Natural killer cell (primary cell): ENCODE measurements at regions not wholly inside any gene's neighbourhood (a gene's known extent, or its start where the extent isn't known, plus 50 kb on each side); places are given as distances from the start of the nearest gene placed in this dataset.

Experiments
- ATAC-seq, 3 donors: fragments of 150-1000 bp in 2 of 3; fragments of 200-7000 bp in 1 of 3; cut with Tn5 transposase; 1 replicate in 1 of 3; 2 replicates in 2 of 3; pipeline ENCODE4 v1.10.0; 2021; ENCODE audit warnings: mild to moderate bottlenecking in 2 of 3, moderate library complexity in 2 of 3
- DNase-seq, 2 donors: peaks; one replicate each; pipeline versions ENCODE4 v3.0.0 to v3.0.0-alpha.2; 2013 to 2021; ENCODE audit warnings: mixed read lengths in 1 of 2
- H3K27ac ChIP-seq: one replicate; pipeline ENCODE4 v1.5.1; 2013; ENCODE audit warnings: mild to moderate bottlenecking, low read length
- H3K27me3 ChIP-seq: one replicate; pipeline ENCODE4 v1.6.1; 2013; ENCODE audit warnings: low read length; ENCODE audit not compliant: control insufficient read depth, insufficient read depth
- H3K36me3 ChIP-seq: one replicate; pipeline ENCODE4 v1.6.1; 2013; ENCODE audit warnings: low read length; ENCODE audit not compliant: control insufficient read depth, insufficient read depth
- H3K4me1 ChIP-seq: one replicate; pipeline ENCODE4 v1.6.1; 2013; ENCODE audit warnings: low read length; ENCODE audit not compliant: control insufficient read depth, insufficient read depth
- H3K4me3 ChIP-seq: one replicate; pipeline ENCODE4 v1.5.1; 2013; ENCODE audit warnings: low read length
- H3K9me3 ChIP-seq: one replicate; pipeline ENCODE4 v1.6.1; 2013; ENCODE audit warnings: low read length; ENCODE audit not compliant: control insufficient read depth, insufficient read depth
- H3K27ac Mint-ChIP-seq, 2 donors: one replicate each; pipeline ENCODE4 v1.8.0; 2022; ENCODE audit warnings: mild to moderate bottlenecking in 2 of 2, mixed read lengths in 2 of 2, moderate library complexity in 1 of 2
- H3K27me3 Mint-ChIP-seq, 2 donors: one replicate each; pipeline ENCODE4 v1.8.0; 2022; ENCODE audit warnings: low read depth in 2 of 2, mixed read lengths in 2 of 2
- H3K36me3 Mint-ChIP-seq: one replicate; pipeline ENCODE4 v1.8.0; 2022; ENCODE audit warnings: mixed read lengths
- H3K4me1 Mint-ChIP-seq, 2 donors: one replicate each; pipeline ENCODE4 v1.8.0; 2022; ENCODE audit warnings: mixed read lengths in 2 of 2
- H3K4me3 Mint-ChIP-seq: one replicate; pipeline ENCODE4 v1.8.0; 2022; ENCODE audit warnings: mild to moderate bottlenecking, moderate library complexity, mixed read lengths
- H3K9me3 Mint-ChIP-seq, 2 donors: one replicate each; pipeline ENCODE4 v1.8.0; 2022; ENCODE audit warnings: mixed read lengths in 2 of 2
- CTCF ChIP-seq: fragments of 200-600 bp; IDR thresholded peaks from one replicate; pipeline ENCODE4 v1.8.0; 2022; ENCODE audit warnings: antibody characterized with exemption
- WGBS: methylation state at CpG from one replicate; pipeline ENCODE4 v1.1.7; 2013; ENCODE audit warnings: missing lambda C conversion rate; ENCODE audit not compliant: insufficient coverage; 5-methylcytosine and 5-hydroxymethylcytosine counted together
- intact Hi-C: fragments of 100-400 bp; cut with micrococcal nuclease; formaldehyde crosslinking; loops from one replicate; pipeline ENCODE4 v1.14.2; 2022

- no peak for TF ChIP-seq CTCF
- intact Hi-C loops: no loop called here
Measured at GRCh38 chr17:71287071-71287823, 833.6 kb upstream of the SOX9 start.

GRCh38 chr17:71292006-71292405, 828.8 kb upstream of the SOX9 start:
- no peaks in the 10 kb centered on the region for H3K27me3 ChIP-seq
- H3K27me3 Mint-ChIP-seq: no peaks in the 10 kb centered on the region
- no peak overlapping the region for H3K4me3 ChIP-seq
- no peak for DNase-seq
- no peaks in the 10 kb centered on the region for H3K4me1 ChIP-seq
- no peaks in the 10 kb centered on the region for H3K9me3 ChIP-seq
- no peak overlapping the region for H3K27ac Mint-ChIP-seq
- 80% methylated on average over 1 of the region's 1 CpG for WGBS
- intact Hi-C loops: no loop called here
- H3K36me3 ChIP-seq: no peaks in the 10 kb centered on the region
- no peaks in the 10 kb centered on the region for H3K4me1 Mint-ChIP-seq
- H3K4me3 Mint-ChIP-seq: no peak overlapping the region
- no peak overlapping the region for H3K27ac ChIP-seq
- no peak for ATAC-seq
- H3K36me3 Mint-ChIP-seq: no peaks in the 10 kb centered on the region
- peaks cover 13 to 21% of the 10 kb centered on the region in 2 donors for H3K9me3 Mint-ChIP-seq
- no peak for TF ChIP-seq CTCF

More at GRCh38 chr17:71287071-71287823, 833.6 kb upstream of the SOX9 start:
- WGBS: 35% methylated on average over 14 of the region's 17 CpGs
- Mint-ChIP-seq H3K9me3 (peaks cover 14 to 23% of the 10 kb centered on the region in 2 donors), H3K27ac (no peak overlapping the region), H3K36me3 (no peaks in the 10 kb centered on the region), H3K4me3 (no peak overlapping the region), H3K4me1 (no peaks in the 10 kb centered on the region), H3K27me3 (no peaks in the 10 kb centered on the region)
- no peak for ATAC-seq
- H3K9me3 ChIP-seq: no peaks in the 10 kb centered on the region
- H3K27me3 ChIP-seq: no peaks in the 10 kb centered on the region
- H3K4me1 ChIP-seq: no peaks in the 10 kb centered on the region
- no peaks in the 10 kb centered on the region for H3K36me3 ChIP-seq
- H3K27ac ChIP-seq: no peak overlapping the region
- no peak overlapping the region for H3K4me3 ChIP-seq
- DNase-seq: no peak

- Mint-ChIP-seq H3K9me3 (peaks cover 10 to 14% of the 10 kb centered on the region in 2 donors), H3K36me3 (no peaks in the 10 kb centered on the region), H3K27me3 (no peaks in the 10 kb centered on the region), H3K4me1 (no peaks in the 10 kb centered on the region), H3K27ac (no peak overlapping the region), H3K4me3 (no peak overlapping the region)
- Histone ChIP-seq H3K4me1 (no peaks in the 10 kb centered on the region), H3K36me3 (no peaks in the 10 kb centered on the region), H3K27me3 (no peaks in the 10 kb centered on the region), H3K4me3 (no peak overlapping the region), H3K27ac (no peak overlapping the region), H3K9me3 (no peaks in the 10 kb centered on the region)
- intact Hi-C loops: no loop called here
- DNase-seq (no peak), ATAC-seq (no peak)
- TF ChIP-seq CTCF: no peak
- WGBS: 20% methylated on average over 1 of the region's 1 CpG
Measured at GRCh38 chr17:71296005-71296404, 824.8 kb upstream of the SOX9 start.

- H3K27me3 Mint-ChIP-seq: no peaks in the 10 kb centered on the region
- peaks cover 15 to 26% of the 10 kb centered on the region in 2 donors for H3K9me3 Mint-ChIP-seq
- H3K36me3 ChIP-seq: no peaks in the 10 kb centered on the region
- TF ChIP-seq CTCF: peak; percentile 11
- H3K27ac ChIP-seq: no peak overlapping the region
- no peaks in the 10 kb centered on the region for H3K36me3 Mint-ChIP-seq
- H3K4me1 ChIP-seq: no peaks in the 10 kb centered on the region
- intact Hi-C loops: no loop called here
- DNase-seq: no peak
- H3K4me3 Mint-ChIP-seq: no peak overlapping the region
- ATAC-seq: no peak
- H3K27me3 ChIP-seq: no peaks in the 10 kb centered on the region
- peaks cover 15% of the 10 kb centered on the region for H3K9me3 ChIP-seq
- H3K4me3 ChIP-seq: no peak overlapping the region
- H3K27ac Mint-ChIP-seq: no peak overlapping the region
- no peaks in the 10 kb centered on the region for H3K4me1 Mint-ChIP-seq
Measured at GRCh38 chr17:71301063-71301462, 819.8 kb upstream of the SOX9 start.
